ENCODE measurements at regions not wholly inside any gene's neighbourhood (a gene's known extent, or its start where the extent isn't known, plus 50 kb on each side); places are given as distances from the start of the nearest gene placed in this dataset.

GRCh38 chr2:63785096-63785495, 56.6 kb upstream of the UGP2 start:
- Histone ChIP-seq H3K27ac (ENCODE audit: low read depth, low read length, poor library complexity, severe bottlenecking) (no peak overlapping the region), H2AFZ (ENCODE audit: low read length) (no peak overlapping the region), H3K9me3 (ENCODE audit: low read length) (no peaks in the 10 kb centered on the region), H3K9me2 (ENCODE audit: insufficient read depth, low read length) (no peaks in the 10 kb centered on the region), H3K79me2 (ENCODE audit: insufficient read depth, low read depth, low read length) (no peaks in the 10 kb centered on the region), H3K4me1 (ENCODE audit: insufficient read depth, low read length, poor library complexity, severe bottlenecking) (no peaks in the 10 kb centered on the region), H3K4me2 (ENCODE audit: low read length) (no peak overlapping the region), H4K20me1 (ENCODE audit: insufficient read depth, low read length) (no peaks in the 10 kb centered on the region), H3K4me3 (ENCODE audit: low read depth, low read length, poor library complexity, severe bottlenecking) (no peak overlapping the region), H3K36me3 (ENCODE audit: insufficient read depth, low read length) (no peaks in the 10 kb centered on the region)
- BruUV-seq (replicated peaks) = no TSS peak
- intact Hi-C loops (cut with micrococcal nuclease; ENCODE audit: unreplicated experiment) = no loop called here
- POLR2A ChIA-PET = interaction anchor here (0.6 to 0.9 kb wide), 2 partner anchors 67 to 110 kb away, joined by 4 to 5 read pairs; no protein-coding TSS in a partner anchor
- no peak for DNase-seq (ENCODE audit: low spot score)
- TF ChIP-seq EZH2phosphoT487 (IDR thresholded peaks at IDR 0.05; ENCODE audit: borderline replicate concordance, low read depth, low read length) (no peak), CTCF (conservative IDR thresholded peaks at IDR 0.05; ENCODE audit: low read length) (no peak)
- CTCF ChIA-PET (ENCODE audit: unreplicated experiment) = no interaction called here

- TF ChIP-seq EZH2phosphoT487 (IDR thresholded peaks at IDR 0.05; ENCODE audit: borderline replicate concordance, low read depth, low read length) (no peak), CTCF (conservative IDR thresholded peaks at IDR 0.05; ENCODE audit: low read length) (no peak)
- no peaks in the 10 kb centered on the region for H3K4me1 ChIP-seq (ENCODE audit: insufficient read depth, low read length, poor library complexity, severe bottlenecking)
- no peaks in the 10 kb centered on the region for H4K20me1 ChIP-seq (ENCODE audit: insufficient read depth, low read length)
- no peaks in the 10 kb centered on the region for H3K9me3 ChIP-seq (ENCODE audit: low read length)
- no peak overlapping the region for H3K4me2 ChIP-seq (ENCODE audit: low read length)
- H3K36me3 ChIP-seq (ENCODE audit: insufficient read depth, low read length) = no peaks in the 10 kb centered on the region
- H3K9me2 ChIP-seq (ENCODE audit: insufficient read depth, low read length) = no peaks in the 10 kb centered on the region
- no peak overlapping the region for H2AFZ ChIP-seq (ENCODE audit: low read length)
- POLR2A ChIA-PET = no interaction called here
- intact Hi-C loops (cut with micrococcal nuclease; ENCODE audit: unreplicated experiment) = no loop called here
- no peak for DNase-seq (ENCODE audit: low spot score)
- no TSS peak for BruUV-seq (replicated peaks)
- H3K79me2 ChIP-seq (ENCODE audit: insufficient read depth, low read depth, low read length) = no peaks in the 10 kb centered on the region
- H3K27ac ChIP-seq (ENCODE audit: low read depth, low read length, poor library complexity, severe bottlenecking) = no peak overlapping the region
- CTCF ChIA-PET (ENCODE audit: unreplicated experiment) = no interaction called here
- H3K4me3 ChIP-seq (ENCODE audit: low read depth, low read length, poor library complexity, severe bottlenecking) = no peak overlapping the region
Measured at GRCh38 chr2:63786471-63786870, 55.2 kb upstream of the UGP2 start.

- ChIA-PET POLR2A (interaction anchor here (0.7 to 1.0 kb wide), 2 partner anchors 17 to 1592 kb away, joined by 3 read pairs; no protein-coding TSS in a partner anchor), CTCF (ENCODE audit: unreplicated experiment) (no interaction called here)
- Histone ChIP-seq H2AFZ (ENCODE audit: low read length) (no peak overlapping the region), H3K9me3 (ENCODE audit: low read length) (no peaks in the 10 kb centered on the region), H3K9me2 (ENCODE audit: insufficient read depth, low read length) (no peaks in the 10 kb centered on the region), H3K4me2 (ENCODE audit: low read length) (no peak overlapping the region), H3K27ac (ENCODE audit: low read depth, low read length, poor library complexity, severe bottlenecking) (no peak overlapping the region), H3K79me2 (ENCODE audit: insufficient read depth, low read depth, low read length) (no peaks in the 10 kb centered on the region), H4K20me1 (ENCODE audit: insufficient read depth, low read length) (no peaks in the 10 kb centered on the region), H3K4me3 (ENCODE audit: low read depth, low read length, poor library complexity, severe bottlenecking) (no peak overlapping the region), H3K36me3 (ENCODE audit: insufficient read depth, low read length) (no peaks in the 10 kb centered on the region), H3K4me1 (ENCODE audit: insufficient read depth, low read length, poor library complexity, severe bottlenecking) (no peaks in the 10 kb centered on the region)
- no TSS peak for BruUV-seq (replicated peaks)
- intact Hi-C loops (cut with micrococcal nuclease; ENCODE audit: unreplicated experiment) = no loop called here
- no peak for DNase-seq (ENCODE audit: low spot score)
- TF ChIP-seq CTCF (conservative IDR thresholded peaks at IDR 0.05; ENCODE audit: low read length) = no peak
- TF ChIP-seq EZH2phosphoT487 (IDR thresholded peaks at IDR 0.05; ENCODE audit: borderline replicate concordance, low read depth, low read length) = no peak
Measured at GRCh38 chr2:63788071-63788470, 53.6 kb upstream of the UGP2 start.

Measured in OCI-LY7 (cell line).